SK-N-SH treated with all-trans-retinoic acid at 6 μM for 48 hours (cell line): ENCODE measurements at regions not wholly inside any gene's neighbourhood (a gene's known extent, or its start where the extent isn't known, plus 50 kb on each side); places are given as distances from the start of the nearest gene placed in this dataset.
"Not testable (repeated sequence)": the region's sequence is repeated elsewhere in the genome, so short reads cannot be mapped to it uniquely, and the experiment has no call there.

Experiments
- ATAC-seq: fragments of 200-7000 bp; cut with Tn5 transposase; 3 replicates; pipeline ENCODE4 v1.9.1; 2020; ENCODE audit warnings: mild to moderate bottlenecking, moderate library complexity
- ARNTL ChIP-seq: fragments of 450-650 bp; formaldehyde crosslinking; IDR thresholded peaks from 2 replicates; pipeline ENCODE4 v1.5.0; 2020; ENCODE audit warnings: low read depth, mild to moderate bottlenecking, moderate library complexity, borderline replicate concordance
- CREB5 ChIP-seq: fragments of 250-450 bp; sonication (Bioruptor Pico); IDR thresholded peaks from 2 replicates; pipeline ENCODE4 v1.5.1; 2020; ENCODE audit warnings: low read depth, mild to moderate bottlenecking, moderate library complexity
- CSDC2 ChIP-seq: fragments of 250-450 bp; sonication (Bioruptor Pico); IDR thresholded peaks from 2 replicates; pipeline ENCODE4 v1.5.0; 2020; ENCODE audit warnings: mild to moderate bottlenecking, moderate library complexity
- CSRNP3 ChIP-seq: fragments of 250-450 bp; sonication (Bioruptor Pico); IDR thresholded peaks from 2 replicates; pipeline ENCODE4 v1.5.1; 2021; ENCODE audit warnings: mild to moderate bottlenecking, moderate library complexity
- ESRRG ChIP-seq: fragments of 250-450 bp; sonication (Bioruptor Pico); IDR thresholded peaks from 2 replicates; pipeline ENCODE4 v1.6.1; 2021; ENCODE audit warnings: mild to moderate bottlenecking
- GLIS3 ChIP-seq: fragments of 250-450 bp; sonication (Bioruptor Pico); IDR thresholded peaks from 2 replicates; pipeline ENCODE4 v1.5.0; 2020; ENCODE audit warnings: mild to moderate bottlenecking, moderate library complexity
- ISL1 ChIP-seq: fragments of 250-450 bp; sonication (Bioruptor Pico); IDR thresholded peaks from 2 replicates; pipeline ENCODE4 v2.1.2; 2022; ENCODE audit warnings: mild to moderate bottlenecking, moderate library complexity
- OSR1 ChIP-seq: fragments of 250-450 bp; sonication (Bioruptor Pico); IDR thresholded peaks from 2 replicates; pipeline ENCODE4 v1.8.0; 2022; ENCODE audit warnings: moderate library complexity, mild to moderate bottlenecking, inconsistent platforms
- PATZ1 ChIP-seq: fragments of 250-450 bp; sonication (Bioruptor Pico); IDR thresholded peaks from 2 replicates; pipeline ENCODE4 v1.8.0; 2020; ENCODE audit warnings: mild to moderate bottlenecking, moderate library complexity, borderline replicate concordance
- POU6F1 ChIP-seq: fragments of 250-450 bp; sonication (Bioruptor Pico); IDR thresholded peaks from 2 replicates; pipeline ENCODE4 v1.8.0; 2021; ENCODE audit warnings: low read depth, mild to moderate bottlenecking, moderate library complexity, borderline replicate concordance
- PPARA ChIP-seq: fragments of 250-450 bp; sonication (Bioruptor Pico); IDR thresholded peaks from 2 replicates; pipeline ENCODE4 v1.5.0; 2020; ENCODE audit warnings: mild to moderate bottlenecking, borderline replicate concordance
- SNAI2 ChIP-seq: fragments of 250-450 bp; sonication (Bioruptor Pico); IDR thresholded peaks from 2 replicates; pipeline ENCODE4 v1.5.0; 2020; ENCODE audit warnings: mild to moderate bottlenecking, moderate library complexity
- TCF4 ChIP-seq: fragments of 250-450 bp; sonication (Bioruptor Pico); IDR thresholded peaks from 2 replicates; pipeline ENCODE4 v1.8.0; 2021; ENCODE audit warnings: mild to moderate bottlenecking, moderate library complexity, borderline replicate concordance
- TOX ChIP-seq: fragments of 250-450 bp; sonication (Bioruptor Pico); IDR thresholded peaks from 2 replicates; pipeline ENCODE4 v1.8.0; 2021; ENCODE audit warnings: mild to moderate bottlenecking, moderate library complexity, borderline replicate concordance
- TSHZ2 ChIP-seq: fragments of 250-450 bp; sonication (Bioruptor Pico); IDR thresholded peaks from 2 replicates; pipeline ENCODE4 v1.5.0; 2020; ENCODE audit warnings: mild to moderate bottlenecking, moderate library complexity
- ZC3H10 ChIP-seq: fragments of 250-450 bp; sonication (Bioruptor Pico); IDR thresholded peaks from 2 replicates; pipeline ENCODE4 v1.5.1; 2021; ENCODE audit warnings: mild to moderate bottlenecking, moderate library complexity
- ZNF565 ChIP-seq: fragments of 450-650 bp; formaldehyde crosslinking; conservative IDR thresholded peaks from 2 replicates; pipeline ENCODE4 v1.5.0; 2020; ENCODE audit warnings: low read depth, mild to moderate bottlenecking, moderate library complexity
- ZNF70 ChIP-seq: fragments of 450-650 bp; formaldehyde crosslinking; IDR thresholded peaks from 2 replicates; pipeline ENCODE4 v1.5.0; 2020; ENCODE audit warnings: mild to moderate bottlenecking, moderate library complexity
- ZNF8 ChIP-seq: fragments of 450-650 bp; formaldehyde crosslinking; IDR thresholded peaks from 2 replicates; pipeline ENCODE4 v1.5.0; 2020; ENCODE audit warnings: mild to moderate bottlenecking, moderate library complexity

- ATAC-seq: no peak
- TF ChIP-seq OSR1 (CRISPR knock-in tag) (no peak), ZNF70 (no peak), PPARA (CRISPR knock-in tag) (no peak), CSDC2 (CRISPR knock-in tag) (no peak), SNAI2 (no peak), ESRRG (no peak), ISL1 (no peak), POU6F1 (CRISPR knock-in tag) (no peak), CREB5 (CRISPR knock-in tag) (no peak), ARNTL (no peak), CSRNP3 (CRISPR knock-in tag) (no peak), TSHZ2 (CRISPR knock-in tag) (no peak), PATZ1 (no peak), GLIS3 (CRISPR knock-in tag) (no peak), ZNF565 (CRISPR knock-in tag) (no peak), TCF4 (CRISPR knock-in tag) (no peak), TOX (no peak), ZNF8 (CRISPR knock-in tag) (no peak)
These were observed 67.5 kb upstream of the ZNG1B start for GRCh38 chr2:113370030-113370429.

- not testable (repeated sequence) for ATAC-seq
These were observed 68.9 kb upstream of the ZNG1B start for GRCh38 chr2:113368581-113368980.

- not testable (repeated sequence) for ATAC-seq
These were observed 70.7 kb upstream of the ZNG1B start for GRCh38 chr2:113366821-113367220.

- not testable (repeated sequence) for ATAC-seq
These were observed 71.7 kb upstream of the ZNG1B start for GRCh38 chr2:113365791-113366190.

- not testable (repeated sequence) for ATAC-seq
These were observed 72.2 kb upstream of the ZNG1B start for GRCh38 chr2:113365290-113365689.

- ATAC-seq: no peak
- TF ChIP-seq ZNF70: no peak
- no peak for TF ChIP-seq CREB5 (CRISPR knock-in tag)
- no peak for TF ChIP-seq CSDC2 (CRISPR knock-in tag)
- TF ChIP-seq ZC3H10 (CRISPR knock-in tag): no peak
- TF ChIP-seq TOX: no peak
- TF ChIP-seq ZNF565 (CRISPR knock-in tag): no peak
- no peak for TF ChIP-seq TSHZ2 (CRISPR knock-in tag)
These were observed 76.4 kb upstream of the ZNG1B start for GRCh38 chr2:113361051-113361450.
